ENCODE measurements at regions not wholly inside any gene's neighbourhood (a gene's known extent, or its start where the extent isn't known, plus 50 kb on each side); places are given as distances from the start of the nearest gene placed in this dataset.

GRCh38 chr3:88334187-88334868, 184.6 kb downstream of the C3orf38 start:
- TF ChIP-seq POLR2A (IDR thresholded peaks at IDR 0.05) (no peak), CTCF (IDR thresholded peaks at IDR 0.05) (no peak)
- no peak overlapping the region for H3K4me3 ChIP-seq
- H3K9me3 ChIP-seq, result no peaks in the 10 kb centered on the region
- H3K27ac ChIP-seq, result no peak overlapping the region
- H3K36me3 ChIP-seq, result no peaks in the 10 kb centered on the region
- H3K4me1 ChIP-seq, result no peaks in the 10 kb centered on the region
- no peaks in the 10 kb centered on the region for H3K27me3 ChIP-seq
- no peak for DNase-seq

- H3K27me3 ChIP-seq, result no peaks in the 10 kb centered on the region
- no peaks in the 10 kb centered on the region for H3K36me3 ChIP-seq
- H3K4me1 ChIP-seq, result no peaks in the 10 kb centered on the region
- no peak overlapping the region for H3K4me3 ChIP-seq
- no peak for DNase-seq
- TF ChIP-seq POLR2A (IDR thresholded peaks at IDR 0.05) (no peak), CTCF (IDR thresholded peaks at IDR 0.05) (no peak)
- H3K9me3 ChIP-seq, result no peaks in the 10 kb centered on the region
- H3K27ac ChIP-seq, result no peak overlapping the region
These were observed 187.1 kb downstream of the C3orf38 start for GRCh38 chr3:88336894-88337293.

GRCh38 chr3:88343264-88343663, 193.5 kb downstream of the C3orf38 start:
- DNase-seq, result no peak

GRCh38 chr3:88346643-88347042, 196.9 kb downstream of the C3orf38 start:
- DNase-seq, result no peak
- no peaks in the 10 kb centered on the region for H3K9me3 ChIP-seq
- TF ChIP-seq CTCF (IDR thresholded peaks at IDR 0.05) (no peak), POLR2A (IDR thresholded peaks at IDR 0.05) (no peak)
- no peaks in the 10 kb centered on the region for H3K27me3 ChIP-seq
- no peak overlapping the region for H3K4me3 ChIP-seq
- no peaks in the 10 kb centered on the region for H3K36me3 ChIP-seq
- H3K4me1 ChIP-seq, result no peaks in the 10 kb centered on the region
- H3K27ac ChIP-seq, result no peak overlapping the region

More at GRCh38 chr3:88343264-88343663, 193.5 kb downstream of the C3orf38 start:
- Histone ChIP-seq H3K27ac (peak overlapping the region in 1 of 4 donors; percentile 61), H3K4me1 (no peaks in the 10 kb centered on the region), H3K4me3 (no peak overlapping the region), H3K36me3 (no peaks in the 10 kb centered on the region), H3K27me3 (no peaks in the 10 kb centered on the region), H3K9me3 (no peaks in the 10 kb centered on the region)
- TF ChIP-seq POLR2A (IDR thresholded peaks at IDR 0.05) (no peak), CTCF (IDR thresholded peaks at IDR 0.05) (no peak)

- Histone ChIP-seq H3K4me1 (no peaks in the 10 kb centered on the region), H3K9me3 (no peaks in the 10 kb centered on the region), H3K36me3 (no peaks in the 10 kb centered on the region), H3K4me3 (no peak overlapping the region), H3K27me3 (no peaks in the 10 kb centered on the region), H3K27ac (no peak overlapping the region)
- peak in 2 of 3 donors; percentile 43 to 70 for DNase-seq
- TF ChIP-seq CTCF (IDR thresholded peaks at IDR 0.05) (no peak), POLR2A (IDR thresholded peaks at IDR 0.05) (no peak)
These were observed 212.7 kb downstream of the C3orf38 start for GRCh38 chr3:88362428-88362827.
